Activated T-cell treated with anti-CD3 and anti-CD28 coated beads for 48 hours (primary cell): ENCODE measurements at regions not wholly inside any gene's neighbourhood (a gene's known extent, or its start where the extent isn't known, plus 50 kb on each side); places are given as distances from the start of the nearest gene placed in this dataset.
"Not testable (repeated sequence)": the region's sequence is repeated elsewhere in the genome, so short reads cannot be mapped to it uniquely, and the experiment has no call there.

ENCODE experiments used
- DNase-seq: peaks from one replicate; pipeline ENCODE4 v3.0.0-alpha.2; 2020; ENCODE audit warnings: low read depth

DNA sequence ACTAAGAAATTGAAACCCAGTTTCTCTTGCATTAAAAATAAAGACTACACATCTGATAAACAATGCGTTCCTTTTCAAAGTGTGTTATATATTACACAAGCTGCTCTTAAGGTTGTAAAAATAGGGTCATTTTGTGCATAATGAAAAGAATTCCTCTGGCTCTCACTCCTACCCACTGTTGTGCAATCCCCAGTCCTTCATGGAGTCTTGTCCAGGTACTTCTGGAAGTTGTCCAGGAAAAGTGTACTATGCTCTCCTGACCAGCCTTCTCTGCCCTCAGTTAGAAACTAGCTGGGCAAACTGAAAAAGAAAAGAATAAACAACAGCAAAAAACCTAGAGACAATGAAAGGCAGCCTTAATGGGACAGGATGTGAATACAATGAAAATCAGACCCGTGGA, 345.5 kb upstream of the PAPPA start:
- DNase-seq, result no peak

DNA sequence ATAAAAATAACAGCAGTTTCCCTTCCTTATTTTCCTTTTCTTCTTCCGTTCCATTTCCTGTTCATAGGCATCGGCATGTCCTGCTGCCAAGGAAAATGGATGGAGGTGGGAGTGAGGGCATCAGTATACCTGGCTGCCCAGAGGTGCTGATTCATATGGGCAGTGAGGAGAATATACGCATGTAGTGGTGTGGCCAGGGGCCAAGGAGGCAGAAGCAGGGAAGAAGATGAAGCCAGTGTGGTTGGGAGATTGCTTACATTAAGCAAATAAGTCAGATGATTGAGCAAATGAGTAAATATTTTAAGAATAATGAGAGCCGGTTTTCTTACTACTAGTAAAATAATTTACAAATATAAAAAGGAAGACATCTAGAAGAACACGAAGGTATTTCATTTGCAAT, 344.9 kb upstream of the PAPPA start:
- DNase-seq, result no peak

GRCh38 chr9:115810166-115810565, 343.4 kb upstream of the PAPPA start:
- DNase-seq, result no peak

DNA sequence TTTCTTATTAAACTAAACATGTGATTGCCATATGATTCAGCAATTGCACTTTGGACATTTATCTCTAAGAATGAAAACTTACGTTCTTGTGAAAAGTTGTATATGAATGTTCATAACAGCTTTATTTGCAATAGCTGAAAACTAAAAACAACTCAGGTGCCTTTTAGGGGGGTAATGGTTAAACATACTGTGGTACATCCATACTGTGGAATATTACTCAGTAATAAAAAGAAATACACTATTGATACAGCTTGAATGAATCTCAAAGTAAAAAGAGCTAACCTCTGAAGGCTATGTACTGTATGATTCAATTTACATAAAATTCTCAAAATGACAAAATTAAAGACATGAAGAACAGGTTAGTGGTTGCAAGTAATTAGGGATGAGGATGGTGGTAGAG, 339.5 kb upstream of the PAPPA start:
- no peak for DNase-seq

- no peak for DNase-seq
Observed at GRCh38 chr9:115815786-115816185, 337.8 kb upstream of the PAPPA start.

GRCh38 chr9:115818651-115819050, 334.9 kb upstream of the PAPPA start:
- DNase-seq, result not testable (repeated sequence)

GRCh38 chr9:115832031-115832430, 321.6 kb upstream of the PAPPA start:
- no peak for DNase-seq

GRCh38 chr9:115837618-115838017, 316.0 kb upstream of the PAPPA start:
- no peak for DNase-seq

- DNase-seq, result no peak
Observed at GRCh38 chr9:115838417-115838816, 315.2 kb upstream of the PAPPA start.

DNA sequence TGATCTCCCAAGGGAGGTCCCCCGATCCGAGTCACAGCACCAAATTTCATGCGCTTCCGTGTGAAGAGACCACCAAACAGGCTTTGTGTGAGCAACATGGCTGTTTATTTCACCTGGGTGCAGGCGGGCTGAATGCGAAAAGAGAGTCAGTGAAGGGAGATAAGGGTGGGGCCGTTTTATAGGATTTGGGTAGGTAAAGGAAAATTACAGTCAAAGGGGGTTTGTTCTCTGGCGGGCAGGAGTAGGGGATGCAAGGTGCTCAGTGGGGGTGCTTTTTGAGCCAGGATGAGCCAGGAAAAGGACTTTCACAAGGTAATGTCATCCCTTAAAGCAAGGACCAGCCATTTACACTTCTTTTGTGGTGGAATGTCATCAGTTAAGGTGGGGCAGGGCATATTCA, 309.2 kb upstream of the PAPPA start:
- not testable (repeated sequence) for DNase-seq

GRCh38 chr9:115845648-115846312, 307.8 kb upstream of the PAPPA start:
- no peak for DNase-seq

GRCh38 chr9:115847216-115847615, 306.4 kb upstream of the PAPPA start:
- DNase-seq, result no peak

DNA sequence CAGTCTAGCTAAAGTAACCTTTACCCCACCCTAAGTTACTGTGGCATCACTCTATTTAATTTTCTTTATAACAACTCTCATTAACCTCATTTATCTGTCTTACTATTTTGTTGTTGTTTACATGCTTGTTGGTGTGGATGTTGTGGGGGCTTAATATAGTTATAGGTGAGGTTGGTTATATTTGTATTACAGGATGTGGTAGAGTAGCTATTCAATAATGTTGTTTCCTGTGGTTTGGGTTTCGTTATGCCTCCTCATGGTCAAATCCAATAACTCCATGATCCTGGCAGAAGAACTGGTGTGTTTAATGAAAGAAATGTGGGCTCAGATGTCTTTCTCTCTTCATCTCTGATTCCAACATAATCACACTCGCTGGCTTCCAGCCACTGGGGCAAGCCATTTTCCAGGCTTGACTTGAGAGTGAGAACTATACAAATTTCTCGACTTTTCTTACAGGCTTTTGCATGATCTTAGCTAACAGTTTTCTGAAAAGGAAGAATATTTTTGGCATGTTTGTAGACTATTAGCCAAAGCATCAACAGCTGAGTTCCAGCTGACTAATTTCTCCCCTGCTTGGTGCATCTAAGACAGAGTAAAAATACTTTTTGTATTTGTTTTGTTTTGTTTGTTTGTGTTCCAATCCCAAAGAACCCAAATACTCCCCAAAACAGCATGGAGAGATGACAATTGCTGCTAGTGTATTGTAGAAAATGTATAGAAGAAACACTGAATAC, 303.7 kb upstream of the PAPPA start:
- no peak for DNase-seq

GRCh38 chr9:115850548-115851304, 302.9 kb upstream of the PAPPA start:
- DNase-seq, result no peak

GRCh38 chr9:115855458-115856133, 298.0 kb upstream of the PAPPA start:
- DNase-seq, result no peak

- DNase-seq, result not testable (repeated sequence)
Observed at GRCh38 chr9:115858421-115858820, 295.2 kb upstream of the PAPPA start.

DNA sequence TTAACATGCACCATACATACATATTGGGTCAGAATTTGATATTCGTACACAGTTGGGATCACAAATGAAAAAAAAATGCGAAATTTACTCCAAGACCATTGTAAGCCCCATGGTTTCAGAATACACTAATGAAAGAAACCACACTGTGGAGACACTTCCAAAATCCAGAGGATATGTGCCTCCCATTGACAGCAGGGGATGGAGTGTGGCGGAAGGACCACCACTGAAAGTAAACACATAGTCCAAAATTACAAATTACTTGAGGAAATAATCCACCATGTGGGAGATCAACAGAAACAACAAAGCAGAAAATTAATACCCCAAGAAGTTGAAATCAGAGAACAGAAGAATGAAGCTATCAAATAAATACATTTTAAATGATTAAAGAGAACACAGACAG, 291.6 kb upstream of the PAPPA start:
- DNase-seq, result no peak

DNA sequence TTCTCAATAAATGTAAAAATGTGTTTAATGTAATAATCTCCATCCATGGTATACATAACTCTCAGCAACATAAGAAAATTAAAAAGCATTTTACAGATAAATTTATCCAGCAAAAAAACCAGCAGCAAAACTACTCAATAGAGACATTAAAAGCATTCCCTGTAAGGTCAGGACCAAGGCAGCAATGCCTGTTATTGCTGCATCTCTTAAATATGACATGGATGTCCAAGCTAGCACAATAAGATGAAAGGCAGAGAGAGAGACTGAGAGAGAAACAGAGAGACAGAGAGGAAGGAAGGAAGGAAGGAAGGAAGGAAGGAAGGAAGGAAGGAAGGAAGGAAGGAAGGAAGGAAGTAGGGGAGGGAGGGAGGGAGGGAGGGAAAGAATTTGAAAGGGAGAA, 289.0 kb upstream of the PAPPA start:
- DNase-seq, result no peak

DNA sequence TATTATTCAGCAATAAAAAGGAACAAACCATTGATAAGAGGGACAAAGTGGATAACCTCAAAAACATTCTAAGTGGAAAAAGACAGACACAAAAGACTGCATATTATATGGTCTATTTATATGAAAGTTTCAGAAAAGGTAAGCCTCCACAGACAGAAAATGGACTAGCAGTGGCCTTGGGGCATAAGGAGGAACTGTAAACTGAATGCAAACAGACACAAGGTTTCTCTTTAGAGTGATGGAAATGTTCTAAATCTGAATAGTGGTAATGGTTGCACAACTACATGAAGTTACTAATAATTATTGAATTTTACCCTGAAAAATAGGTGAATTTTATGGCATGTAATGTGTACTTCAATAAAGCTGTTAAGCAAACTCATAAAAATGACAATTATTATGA, 286.3 kb upstream of the PAPPA start:
- DNase-seq, result no peak

DNA sequence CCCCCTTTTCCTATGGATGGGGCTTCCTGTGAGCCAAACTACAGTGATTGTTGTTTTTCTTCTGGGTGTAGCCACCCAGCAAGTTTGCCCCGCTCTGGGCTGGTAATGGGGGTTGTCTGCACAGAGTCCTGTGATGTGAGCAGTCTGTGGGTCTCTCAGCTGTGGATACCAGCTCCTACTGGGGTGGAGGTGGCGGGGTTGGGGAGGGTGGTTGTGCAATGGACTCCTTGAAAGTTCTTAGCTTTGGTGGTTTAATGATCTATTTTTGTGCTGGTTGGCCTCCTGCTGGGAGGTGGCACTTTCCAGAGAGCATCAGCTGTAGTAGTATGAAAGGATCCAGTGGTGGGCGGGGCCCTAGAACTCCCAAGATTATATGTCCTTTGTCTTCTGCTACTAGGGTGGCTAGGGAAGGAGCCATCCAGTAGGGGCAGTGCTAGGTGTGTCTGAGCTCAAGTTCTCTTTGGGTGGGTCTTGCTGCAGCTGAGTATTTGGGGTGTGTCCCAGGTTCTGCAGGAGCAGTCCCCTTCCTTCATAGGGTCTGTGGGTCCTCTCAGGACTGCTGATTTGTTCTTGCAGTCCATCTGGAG, 275.6 kb upstream of the PAPPA start:
- DNase-seq, result no peak

GRCh38 chr9:115879451-115879850, 274.1 kb upstream of the PAPPA start:
- DNase-seq, result no peak

DNA sequence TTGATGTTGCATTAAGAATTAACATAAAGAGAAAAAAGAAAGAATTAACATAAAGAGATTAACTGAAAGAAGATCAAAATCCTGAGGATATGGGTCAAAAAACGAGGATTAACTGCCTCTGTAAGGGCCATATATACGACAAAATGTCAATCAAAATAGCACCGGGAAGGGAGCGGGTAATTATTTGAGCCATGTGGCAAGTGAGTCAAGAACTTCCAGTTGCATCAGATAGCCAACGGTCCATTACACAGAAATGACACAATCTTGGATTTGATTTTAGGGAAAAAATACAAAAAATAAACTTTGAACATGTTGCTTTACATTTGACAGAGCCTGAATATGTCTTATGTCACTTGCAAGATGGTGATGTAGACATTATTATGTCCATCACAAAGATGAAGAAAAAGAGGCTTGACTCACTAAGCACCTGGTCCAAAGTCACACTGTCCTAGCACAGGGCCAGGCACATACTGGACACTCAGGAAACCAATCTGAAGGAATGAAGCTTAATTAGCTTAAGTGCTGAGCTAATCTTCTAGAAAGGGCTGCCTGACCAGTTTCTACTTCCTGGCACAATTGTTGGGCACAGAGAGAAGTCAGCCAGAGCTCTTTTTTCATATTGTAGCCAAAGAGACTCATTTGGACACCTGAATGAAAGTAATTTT, 273.2 kb upstream of the PAPPA start:
- DNase-seq, result no peak
